Fibroblast of lung (primary cell): ENCODE measurements at regions not wholly inside any gene's neighbourhood (a gene's known extent, or its start where the extent isn't known, plus 50 kb on each side); places are given as distances from the start of the nearest gene placed in this dataset.

Experiments used
- DNase-seq, 2 donors: peaks; one replicate each; pipeline versions ENCODE4 v3.0.0 to v3.0.0-alpha.2; 2010; ENCODE audit warnings: low read depth in 2 of 2
- H2AFZ ChIP-seq: 2 replicates; pipeline ENCODE4 v1.5.1; 2012; ENCODE audit warnings: low read length, control low read depth, inconsistent platforms
- H3K27ac ChIP-seq: 2 replicates; pipeline ENCODE4 v1.5.1; 2011; ENCODE audit warnings: low read length, control low read depth; ENCODE audit not compliant: insufficient read depth
- H3K27me3 ChIP-seq: 2 replicates; pipeline ENCODE4 v1.5.1; 2011; ENCODE audit warnings: mild to moderate bottlenecking, low read length; ENCODE audit not compliant: control insufficient read depth, insufficient read depth
- H3K36me3 ChIP-seq: 2 replicates; pipeline ENCODE4 v1.5.1; 2011; ENCODE audit warnings: low read length; ENCODE audit not compliant: control insufficient read depth, insufficient read depth
- H3K4me1 ChIP-seq: 2 replicates; pipeline ENCODE4 v1.5.1; 2011; ENCODE audit warnings: low read length; ENCODE audit not compliant: control insufficient read depth, insufficient read depth; ENCODE audit errors: extremely low read depth
- H3K4me2 ChIP-seq: 2 replicates; pipeline ENCODE4 v1.5.1; 2011; ENCODE audit warnings: low read length, control low read depth; ENCODE audit not compliant: insufficient read depth; ENCODE audit errors: extremely low read depth
- H3K4me3 ChIP-seq, 4 experiments: fragments of 200-600 bp in 1 of 4; sonication (generic) in 1 of 4; replicated peaks in 1 of 4; 2 replicates each; pipeline ENCODE4 v1.5.1; 2011 to 2016; ENCODE audit warnings: low read length in 4 of 4, low read depth in 3 of 4, mild to moderate bottlenecking in 3 of 4, control low read depth in 2 of 4, inconsistent platforms in 1 of 4, mixed read lengths in 1 of 4; ENCODE audit not compliant: insufficient read depth in 1 of 4; ENCODE audit errors: control extremely low read depth in 1 of 4
- H3K79me2 ChIP-seq: 2 replicates; pipeline ENCODE4 v1.5.1; 2012; ENCODE audit warnings: mild to moderate bottlenecking, low read length, inconsistent platforms; ENCODE audit not compliant: control insufficient read depth, insufficient read depth
- H3K9ac ChIP-seq: 2 replicates; pipeline ENCODE4 v1.5.1; 2011; ENCODE audit warnings: mild to moderate bottlenecking, low read length, control low read depth; ENCODE audit not compliant: insufficient read depth
- H3K9me3 ChIP-seq: 2 replicates; pipeline ENCODE4 v1.5.1; 2012; ENCODE audit warnings: low read depth, low read length; ENCODE audit not compliant: control insufficient read depth, insufficient read depth
- H4K20me1 ChIP-seq: 2 replicates; pipeline ENCODE4 v1.5.1; 2011; ENCODE audit warnings: low read length; ENCODE audit not compliant: control insufficient read depth, insufficient read depth; ENCODE audit errors: extremely low read depth
- CTCF ChIP-seq, 2 donors: IDR thresholded peaks in 1 of 2; conservative IDR thresholded peaks in 1 of 2; 1 replicate in 1 of 2; 2 replicates in 1 of 2; pipeline ENCODE4 v1.5.1; 2011 to 2012; ENCODE audit warnings: low read length in 2 of 2, control low read depth in 1 of 2, inconsistent platforms in 1 of 2, low read depth in 1 of 2, mild to moderate bottlenecking in 1 of 2
- EZH2 ChIP-seq: IDR thresholded peaks from 2 replicates; pipeline ENCODE4 v1.5.1; 2012; ENCODE audit warnings: low read length, control low read depth, mild to moderate bottlenecking; ENCODE audit errors: missing control alignments

GRCh38 chr6:79783670-79784394, 152.7 kb downstream of the SH3BGRL2 start:
- no peaks in the 10 kb centered on the region for H4K20me1 ChIP-seq
- no peak for DNase-seq
- H3K4me1 ChIP-seq = no peaks in the 10 kb centered on the region
- H3K36me3 ChIP-seq = no peaks in the 10 kb centered on the region
- no peak overlapping the region for H2AFZ ChIP-seq
- no peak overlapping the region for H3K4me3 ChIP-seq
- no peaks in the 10 kb centered on the region for H3K79me2 ChIP-seq
- no peak overlapping the region for H3K27ac ChIP-seq
- H3K9me3 ChIP-seq = no peaks in the 10 kb centered on the region
- no peak overlapping the region for H3K9ac ChIP-seq
- H3K4me2 ChIP-seq = no peak overlapping the region
- H3K27me3 ChIP-seq = peaks cover 4% of the 10 kb centered on the region
- no peak for TF ChIP-seq CTCF (conservative IDR thresholded peaks at IDR 0.05 in 1 of 2, IDR thresholded peaks at IDR 0.05 in 1 of 2; ENCODE audit: low read depth in 1 of 2, low read length in 2 of 2)
- TF ChIP-seq EZH2 = no peak

- Histone ChIP-seq H3K4me1 (no peaks in the 10 kb centered on the region), H3K27me3 (no peaks in the 10 kb centered on the region), H3K4me2 (no peak overlapping the region), H4K20me1 (no peaks in the 10 kb centered on the region), H3K9ac (no peak overlapping the region), H3K4me3 (no peak overlapping the region), H3K27ac (no peak overlapping the region), H2AFZ (no peak overlapping the region), H3K79me2 (no peaks in the 10 kb centered on the region), H3K36me3 (no peaks in the 10 kb centered on the region), H3K9me3 (no peaks in the 10 kb centered on the region)
- DNase-seq = no peak
- TF ChIP-seq EZH2 (no peak), CTCF (conservative IDR thresholded peaks at IDR 0.05 in 1 of 2, IDR thresholded peaks at IDR 0.05 in 1 of 2; ENCODE audit: low read depth in 1 of 2, low read length in 2 of 2) (no peak)
Measured at GRCh38 chr6:79782792-79783580, 151.9 kb downstream of the SH3BGRL2 start.

GRCh38 chr6:79781916-79782315, 150.8 kb downstream of the SH3BGRL2 start:
- no peak overlapping the region for H3K27ac ChIP-seq
- H3K4me1 ChIP-seq = no peaks in the 10 kb centered on the region
- no peaks in the 10 kb centered on the region for H4K20me1 ChIP-seq
- no peaks in the 10 kb centered on the region for H3K36me3 ChIP-seq
- H3K27me3 ChIP-seq = no peaks in the 10 kb centered on the region
- no peak overlapping the region for H3K4me3 ChIP-seq
- no peak overlapping the region for H2AFZ ChIP-seq
- no peak overlapping the region for H3K9ac ChIP-seq
- no peak for TF ChIP-seq EZH2
- TF ChIP-seq CTCF (conservative IDR thresholded peaks at IDR 0.05 in 1 of 2, IDR thresholded peaks at IDR 0.05 in 1 of 2; ENCODE audit: low read depth in 1 of 2, low read length in 2 of 2) = no peak
- no peak for DNase-seq
- H3K79me2 ChIP-seq = no peaks in the 10 kb centered on the region
- H3K9me3 ChIP-seq = no peaks in the 10 kb centered on the region
- no peak overlapping the region for H3K4me2 ChIP-seq
